ELR (cell line): ENCODE measurements at regions not wholly inside any gene's neighbourhood (a gene's known extent, or its start where the extent isn't known, plus 50 kb on each side); places are given as distances from the start of the nearest gene placed in this dataset.
"Not testable (repeated sequence)": the region's sequence is repeated elsewhere in the genome, so short reads cannot be mapped to it uniquely, and the experiment has no call there.

ENCODE experiments used
- DNase-seq: peaks from one replicate; pipeline ENCODE4 v3.0.0-alpha.2; 2015; ENCODE audit warnings: low read depth

DNA sequence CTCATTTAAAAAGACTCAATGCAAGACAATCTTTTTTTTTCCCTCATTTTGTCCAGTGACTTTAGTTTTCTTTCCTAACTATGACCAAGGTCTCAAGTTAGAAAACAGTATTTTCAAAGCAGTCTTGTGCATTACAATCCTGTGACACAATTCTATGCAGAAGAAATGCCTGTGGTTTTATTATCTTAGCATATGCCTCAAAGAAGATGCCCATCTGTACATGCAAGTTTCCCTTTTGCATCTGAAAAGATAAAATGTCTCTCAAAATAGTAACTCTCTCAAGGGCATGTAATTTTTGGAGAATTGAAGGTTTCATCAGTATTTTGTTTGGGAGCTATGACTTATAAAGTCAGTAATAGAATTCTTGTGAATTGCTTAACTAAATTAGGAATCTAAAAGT is 292.0 kb upstream of the SUCLG2 start:
- DNase-seq, result no peak

DNA sequence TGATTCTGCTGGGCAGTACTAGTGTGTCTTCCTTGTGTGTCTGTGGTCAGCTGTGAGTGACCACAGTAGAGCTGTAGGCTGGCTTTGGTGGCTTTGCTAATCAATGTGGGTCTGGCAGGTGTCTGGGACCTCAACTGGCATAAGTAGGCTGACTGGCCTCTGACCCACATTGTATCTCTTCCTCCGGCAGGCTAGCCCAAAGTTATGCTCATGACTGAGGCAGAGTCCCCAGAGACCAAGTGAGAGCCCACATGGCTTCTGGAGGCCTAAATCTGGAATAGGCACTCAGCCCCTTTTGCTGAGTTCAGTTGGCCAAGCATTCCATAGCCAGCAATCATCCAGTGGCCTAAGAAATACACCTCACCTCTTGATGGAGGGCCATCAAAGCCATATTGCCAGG is 289.1 kb upstream of the SUCLG2 start:
- DNase-seq, result no peak

DNA sequence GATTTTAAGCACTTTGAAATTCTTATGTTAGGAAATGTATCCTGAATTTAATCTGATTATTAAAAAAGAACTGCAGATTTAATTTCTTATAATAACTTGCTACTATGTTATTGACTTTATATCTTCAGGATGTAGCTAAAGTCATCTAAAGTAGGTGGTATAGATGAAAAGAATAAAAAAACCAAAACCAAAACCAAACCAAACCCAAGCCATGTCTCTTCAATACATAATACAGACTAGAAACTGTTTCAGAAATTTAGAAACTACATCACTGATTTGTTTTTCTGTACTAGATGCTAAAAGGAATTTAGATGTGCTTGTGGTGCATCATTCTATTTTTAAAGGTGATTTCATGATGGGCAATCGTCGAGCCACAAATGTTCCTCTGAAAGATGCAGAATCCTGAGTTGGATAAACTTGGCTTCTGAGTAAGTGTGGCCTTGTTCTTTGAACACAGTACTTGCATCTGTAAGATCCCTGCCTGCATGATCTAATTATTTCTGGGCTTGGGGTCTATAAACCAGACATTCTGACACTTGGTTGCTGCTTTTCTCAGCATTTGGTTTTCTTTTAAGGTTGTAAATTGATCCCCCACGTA is 287.1 kb upstream of the SUCLG2 start:
- DNase-seq, result no peak

DNA sequence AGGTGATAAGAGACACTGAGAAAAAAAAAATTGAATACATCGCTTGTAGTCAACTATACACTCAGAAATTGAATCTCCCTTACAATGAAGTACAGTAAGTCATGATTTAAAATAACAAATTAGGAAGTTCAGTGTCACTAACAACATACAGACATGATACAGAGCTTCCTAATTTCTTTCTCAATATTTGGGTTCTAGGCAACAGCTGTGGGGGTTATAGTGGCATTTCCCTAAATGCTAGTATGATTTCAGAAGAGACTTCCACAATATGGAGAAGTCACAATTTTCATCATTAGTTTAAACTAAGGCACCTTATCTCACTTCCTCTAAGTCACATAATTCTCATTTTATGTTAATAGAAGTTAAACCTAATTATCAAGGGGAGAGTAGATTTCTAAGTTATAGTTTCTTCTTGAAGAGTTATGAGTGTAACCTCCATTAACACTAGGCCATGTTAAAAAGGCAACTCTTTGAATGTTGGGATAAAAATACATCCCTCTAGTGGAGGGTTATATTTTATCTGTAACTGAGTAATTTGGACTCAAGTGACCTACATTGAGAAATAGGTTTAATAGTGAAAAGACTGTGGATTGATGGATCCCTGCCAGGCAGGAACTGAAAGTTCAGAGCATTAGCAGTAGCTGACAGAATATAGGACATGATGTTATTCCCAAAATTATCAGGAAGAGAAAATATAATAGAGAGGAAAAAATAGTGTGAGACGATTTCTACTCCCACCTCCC is 286.0 kb upstream of the SUCLG2 start:
- DNase-seq, result peak; percentile 1

- DNase-seq, result no peak
Measured at GRCh38 chr3:67937498-67938118, 283.2 kb upstream of the SUCLG2 start.

DNA sequence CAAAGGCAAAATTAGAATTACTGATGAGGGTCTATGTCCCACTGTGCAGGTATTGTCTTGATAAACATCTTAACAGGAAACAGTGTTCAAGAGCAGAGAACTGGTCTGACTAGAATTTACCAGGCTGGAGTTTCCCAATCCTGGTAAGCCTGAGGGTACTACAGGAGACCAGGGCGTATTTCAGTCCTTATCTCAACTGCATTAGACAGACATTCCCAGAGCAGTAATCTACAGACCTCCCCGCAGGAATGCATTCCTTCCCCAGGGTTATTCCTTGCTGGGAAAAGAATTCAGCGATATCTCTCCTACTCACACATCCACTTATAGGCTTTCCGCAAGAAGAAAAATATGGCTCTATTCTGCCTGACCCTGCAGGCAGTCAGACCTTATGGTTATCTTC is 276.0 kb upstream of the SUCLG2 start:
- DNase-seq, result not testable (repeated sequence)

DNA sequence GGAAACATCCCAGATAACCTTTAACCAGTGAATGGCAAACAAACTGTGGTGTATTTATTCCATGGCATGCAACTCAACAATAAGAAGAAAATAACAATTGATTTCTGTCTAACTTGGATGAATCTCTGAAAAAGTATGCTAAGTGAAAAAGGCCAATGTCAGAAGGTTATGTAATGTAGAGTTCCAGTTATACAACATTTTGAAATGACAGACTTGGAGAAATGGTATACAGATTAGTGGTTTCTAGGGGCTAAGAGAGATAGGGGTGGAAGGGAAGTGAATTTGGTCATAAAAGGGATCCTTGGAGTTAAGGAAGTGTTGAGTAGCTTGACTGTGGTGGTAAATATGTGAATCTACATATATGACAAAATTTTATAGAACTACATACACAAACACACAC is 269.4 kb upstream of the SUCLG2 start:
- no peak for DNase-seq

- no peak for DNase-seq
Measured at GRCh38 chr3:67920969-67921368, 266.6 kb upstream of the SUCLG2 start.

DNA sequence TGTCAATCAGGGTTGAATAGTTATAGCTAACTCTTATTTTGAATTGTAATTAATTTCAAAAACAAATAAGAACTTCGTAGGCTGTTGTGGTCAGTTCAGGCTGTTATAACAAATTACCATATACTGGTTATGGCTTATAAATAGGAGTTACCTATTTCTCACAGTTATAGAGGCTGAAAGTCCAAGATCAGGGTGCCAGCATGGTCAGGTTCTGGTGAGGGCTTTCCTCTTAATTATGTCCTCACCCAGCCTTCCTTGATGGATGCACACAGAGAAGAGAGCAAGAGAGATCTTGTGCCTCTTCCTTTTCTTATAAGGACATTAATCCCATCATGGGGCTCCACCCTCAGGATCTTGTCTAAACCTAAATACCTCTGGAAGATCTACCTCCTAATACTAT is 265.9 kb upstream of the SUCLG2 start:
- DNase-seq, result no peak

DNA sequence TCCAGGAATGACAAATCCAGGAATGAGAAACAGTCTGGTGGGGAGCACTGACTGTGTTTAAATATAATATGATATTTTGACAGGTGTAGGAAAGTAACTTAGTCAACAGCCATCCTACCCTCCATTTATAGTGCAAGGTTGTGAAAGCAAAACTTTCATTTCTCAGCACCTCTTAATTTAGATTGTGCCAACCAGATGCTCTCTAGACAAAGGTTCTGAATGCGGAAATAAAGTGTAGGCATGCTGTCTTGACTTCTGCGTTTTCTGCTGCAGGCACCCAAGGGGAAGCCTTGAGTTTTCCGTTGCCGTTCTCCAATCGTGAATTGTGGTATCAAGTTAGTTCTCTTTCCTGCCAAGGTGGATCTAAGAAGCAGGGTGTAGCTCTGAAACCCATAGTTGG is 261.9 kb upstream of the SUCLG2 start:
- no peak for DNase-seq

GRCh38 chr3:67907735-67908134 is 253.3 kb upstream of the SUCLG2 start:
- no peak for DNase-seq

DNA sequence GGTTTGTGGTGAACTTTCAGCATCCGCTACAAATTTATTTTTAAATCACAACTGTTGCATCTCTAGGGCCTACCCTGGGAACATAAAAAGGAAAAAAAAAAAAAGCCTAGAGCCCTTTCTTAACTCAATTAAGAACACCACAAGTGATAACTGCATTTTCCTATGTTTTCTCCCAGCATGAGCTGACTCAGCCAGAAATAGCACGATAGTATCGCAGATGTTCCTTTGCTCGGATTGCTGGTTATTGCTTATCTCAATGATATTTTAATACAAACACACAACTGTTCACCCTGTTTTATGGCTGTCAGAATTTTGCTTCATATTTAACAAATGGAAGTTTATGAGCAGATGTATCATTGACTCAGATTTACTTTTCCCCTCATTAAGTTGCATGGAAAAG is 251.8 kb upstream of the SUCLG2 start:
- no peak for DNase-seq

DNA sequence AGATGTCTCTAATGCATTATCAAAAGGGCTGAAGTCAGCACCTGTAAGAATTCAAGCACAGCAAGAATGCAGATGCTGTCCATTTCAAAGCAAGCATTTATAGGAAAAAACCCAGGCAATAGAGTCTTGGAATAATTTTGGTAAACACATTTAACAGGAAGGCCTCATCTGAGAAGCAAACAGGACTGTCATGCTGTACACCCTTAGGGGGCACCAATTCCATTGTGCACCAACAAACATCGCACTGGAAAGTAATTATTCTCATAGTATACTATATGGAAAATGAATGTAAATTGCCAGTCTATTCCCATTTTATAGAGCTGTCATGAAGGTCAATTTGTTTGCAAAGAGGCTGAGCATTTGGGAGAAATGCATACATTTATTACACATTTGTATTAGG is 247.3 kb upstream of the SUCLG2 start:
- no peak for DNase-seq

DNA sequence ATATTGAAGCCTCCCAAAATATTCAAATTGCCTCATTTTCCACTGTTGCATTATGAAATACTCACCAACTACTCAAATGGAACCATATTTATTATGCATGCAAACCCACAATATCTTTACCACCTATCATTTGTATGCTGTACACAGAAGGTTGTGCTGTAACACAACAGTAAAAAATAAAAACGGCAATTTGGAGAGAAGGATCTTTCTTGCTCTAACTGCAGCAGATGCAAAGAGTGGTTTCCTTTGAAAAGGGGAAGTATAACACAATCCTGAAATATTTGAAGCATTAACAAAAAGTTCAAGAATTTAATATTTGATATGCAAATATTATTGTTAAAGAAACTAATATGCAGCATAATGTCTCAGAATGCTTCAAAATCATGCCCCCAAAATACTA is 244.5 kb upstream of the SUCLG2 start:
- DNase-seq, result no peak

GRCh38 chr3:67897351-67898336 is 243.2 kb upstream of the SUCLG2 start:
- peak; percentile 3 for DNase-seq

GRCh38 chr3:67896130-67896529 is 241.7 kb upstream of the SUCLG2 start:
- DNase-seq, result no peak

DNA sequence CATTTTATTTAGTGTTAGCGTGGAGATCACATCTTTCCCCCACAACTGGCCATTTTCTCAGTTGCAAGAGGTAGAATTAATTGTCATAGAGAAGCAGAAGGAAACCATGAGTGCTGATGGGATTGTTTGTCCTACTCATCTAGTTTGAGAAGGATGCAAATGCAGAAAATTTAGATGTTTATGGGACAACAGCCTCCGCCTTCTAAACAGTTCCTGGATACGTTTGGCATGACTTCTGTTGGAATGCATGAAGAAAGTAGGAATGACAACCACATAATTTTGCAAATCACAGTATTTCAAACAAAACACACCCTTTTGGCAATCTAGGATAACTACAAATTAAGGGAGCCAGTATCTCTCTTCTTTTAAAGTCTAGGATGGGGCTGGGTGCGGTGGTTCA is 240.1 kb upstream of the SUCLG2 start:
- no peak for DNase-seq

- DNase-seq, result no peak
Measured at GRCh38 chr3:67884345-67884744, 229.9 kb upstream of the SUCLG2 start.

- DNase-seq, result no peak
Measured at GRCh38 chr3:67883766-67884165, 229.4 kb upstream of the SUCLG2 start.

GRCh38 chr3:67882981-67883380 is 228.6 kb upstream of the SUCLG2 start:
- DNase-seq, result no peak

DNA sequence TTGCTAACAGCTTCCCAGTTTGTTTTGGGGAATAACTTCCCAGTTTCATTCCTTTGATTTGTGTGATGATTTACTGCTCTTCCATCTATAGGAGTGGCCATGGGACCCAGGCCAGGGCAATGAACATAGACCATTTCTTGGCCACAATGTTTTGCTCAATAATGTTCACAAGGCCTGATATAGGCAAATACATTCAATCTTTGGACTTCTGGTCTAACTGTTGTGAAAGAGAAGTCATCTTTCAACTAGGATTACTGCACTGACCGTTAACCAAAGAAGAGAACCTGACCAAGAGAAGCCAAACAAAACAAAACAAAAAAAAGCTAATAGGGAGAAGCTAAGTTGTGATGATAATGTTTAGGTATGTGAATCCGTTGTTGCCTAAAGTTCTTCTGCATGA is 221.8 kb upstream of the SUCLG2 start:
- no peak for DNase-seq

DNA sequence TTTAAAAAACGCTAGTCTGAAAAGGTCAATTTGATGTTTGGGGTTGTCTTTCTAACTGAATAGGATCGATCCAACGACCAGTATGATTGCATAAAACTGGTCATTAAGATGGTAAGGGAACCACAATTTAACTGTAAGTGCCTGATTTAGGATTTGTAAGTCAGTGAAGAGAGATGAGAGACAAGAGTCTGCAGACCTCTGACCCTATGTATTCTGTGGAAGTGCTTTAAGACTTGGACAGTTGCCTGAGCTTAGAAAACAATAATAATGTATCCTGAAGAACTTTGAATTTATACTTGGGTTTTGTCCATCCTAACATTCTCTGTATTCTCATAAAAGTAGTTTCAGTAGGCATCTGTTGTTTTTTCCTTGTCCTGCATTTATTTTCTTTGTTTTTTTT is 221.4 kb upstream of the SUCLG2 start:
- no peak for DNase-seq
